ENCODE measurements at regions not wholly inside any gene's neighbourhood (a gene's known extent, or its start where the extent isn't known, plus 50 kb on each side); places are given as distances from the start of the nearest gene placed in this dataset.

DNA sequence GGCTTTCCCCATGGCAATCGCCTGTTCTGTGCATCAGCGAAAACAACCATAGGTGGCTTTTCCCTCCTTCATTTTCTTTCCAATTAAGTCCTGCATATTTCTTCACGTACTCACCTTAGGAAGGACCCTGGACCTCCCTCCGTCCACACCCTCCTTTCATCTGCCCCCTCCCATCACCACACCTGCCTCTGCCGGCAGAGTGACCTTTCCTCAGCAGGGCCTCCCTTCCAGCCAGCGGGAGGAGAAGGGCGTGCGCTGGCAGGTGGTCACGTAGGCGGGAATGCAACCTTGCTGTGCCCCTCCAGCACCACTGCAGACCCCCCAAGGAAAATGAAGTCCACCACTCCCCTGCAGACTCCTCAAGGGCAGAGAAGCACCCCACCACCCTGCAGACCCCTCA lies 61.1 kb downstream of the GSX1 start:
- no peaks in the 10 kb centered on the region for H3K27me3 ChIP-seq (ENCODE audit: insufficient read depth, low read depth)
- peak overlapping the region; percentile 17; the same call in 1 of the 2 replicates for H3K4me2 ChIP-seq
- H3K27ac ChIP-seq: no peak overlapping the region
- POLR2A ChIA-PET (ENCODE audit: unreplicated experiment): no interaction called here
- H3K9me2 ChIP-seq (ENCODE audit: insufficient read depth): no peaks in the 10 kb centered on the region
- H3K36me3 ChIP-seq (ENCODE audit: low read depth): no peaks in the 10 kb centered on the region
- TF ChIP-seq EZH2 (IDR thresholded peaks at IDR 0.05; ENCODE audit: low read depth): no peak
- TF ChIP-seq, protein P1, sequence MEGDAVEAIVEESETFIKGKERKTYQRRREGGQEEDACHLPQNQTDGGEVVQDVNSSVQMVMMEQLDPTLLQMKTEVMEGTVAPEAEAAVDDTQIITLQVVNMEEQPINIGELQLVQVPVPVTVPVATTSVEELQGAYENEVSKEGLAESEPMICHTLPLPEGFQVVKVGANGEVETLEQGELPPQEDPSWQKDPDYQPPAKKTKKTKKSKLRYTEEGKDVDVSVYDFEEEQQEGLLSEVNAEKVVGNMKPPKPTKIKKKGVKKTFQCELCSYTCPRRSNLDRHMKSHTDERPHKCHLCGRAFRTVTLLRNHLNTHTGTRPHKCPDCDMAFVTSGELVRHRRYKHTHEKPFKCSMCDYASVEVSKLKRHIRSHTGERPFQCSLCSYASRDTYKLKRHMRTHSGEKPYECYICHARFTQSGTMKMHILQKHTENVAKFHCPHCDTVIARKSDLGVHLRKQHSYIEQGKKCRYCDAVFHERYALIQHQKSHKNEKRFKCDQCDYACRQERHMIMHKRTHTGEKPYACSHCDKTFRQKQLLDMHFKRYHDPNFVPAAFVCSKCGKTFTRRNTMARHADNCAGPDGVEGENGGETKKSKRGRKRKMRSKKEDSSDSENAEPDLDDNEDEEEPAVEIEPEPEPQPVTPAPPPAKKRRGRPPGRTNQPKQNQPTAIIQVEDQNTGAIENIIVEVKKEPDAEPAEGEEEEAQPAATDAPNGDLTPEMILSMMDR (conservative IDR thresholded peaks at IDR 0.05): no peak
- no peaks in the 10 kb centered on the region for H3K9me3 ChIP-seq (ENCODE audit: insufficient read depth, low read depth)
- H2AFZ ChIP-seq: no peak overlapping the region
- intact Hi-C loops (cut with micrococcal nuclease; ENCODE audit: unreplicated experiment): no loop called here
- no peak for DNase-seq
- peaks cover 11% of the 10 kb centered on the region for H3F3A ChIP-seq (ENCODE audit: insufficient read depth, low read depth)
- no peak overlapping the region for H3K4me3 ChIP-seq
- CTCF ChIA-PET: no interaction called here
- H4K20me1 ChIP-seq (ENCODE audit: insufficient read depth): no peaks in the 10 kb centered on the region
- peaks cover 49% of the 10 kb centered on the region for H3K4me1 ChIP-seq (replicated peaks; ENCODE audit: insufficient read depth)
- no peaks in the 10 kb centered on the region for H3K79me2 ChIP-seq (ENCODE audit: low read depth)
- no TSS peak for BruUV-seq (replicated peaks)

GRCh38 chr13:27853861-27854260 lies 61.6 kb downstream of the GSX1 start:
- TF ChIP-seq, protein P1 (conservative IDR thresholded peaks at IDR 0.05): no peak
- TF ChIP-seq EZH2 (IDR thresholded peaks at IDR 0.05; ENCODE audit: low read depth): no peak
- H3K36me3 ChIP-seq (ENCODE audit: low read depth): no peaks in the 10 kb centered on the region
- no peaks in the 10 kb centered on the region for H3K9me2 ChIP-seq (ENCODE audit: insufficient read depth)
- peaks cover 11% of the 10 kb centered on the region for H3F3A ChIP-seq (ENCODE audit: insufficient read depth, low read depth)
- BruUV-seq (replicated peaks): no TSS peak
- H3K4me3 ChIP-seq: no peak overlapping the region
- ChIA-PET POLR2A (ENCODE audit: unreplicated experiment) (no interaction called here), CTCF (no interaction called here)
- no peak overlapping the region for H3K4me2 ChIP-seq
- H2AFZ ChIP-seq: no peak overlapping the region
- H3K79me2 ChIP-seq (ENCODE audit: low read depth): no peaks in the 10 kb centered on the region
- intact Hi-C loops (cut with micrococcal nuclease; ENCODE audit: unreplicated experiment): no loop called here
- no peaks in the 10 kb centered on the region for H3K9me3 ChIP-seq (ENCODE audit: insufficient read depth, low read depth)
- peaks cover 49% of the 10 kb centered on the region for H3K4me1 ChIP-seq (replicated peaks; ENCODE audit: insufficient read depth)
- no peaks in the 10 kb centered on the region for H3K27me3 ChIP-seq (ENCODE audit: insufficient read depth, low read depth)
- DNase-seq: no peak
- no peaks in the 10 kb centered on the region for H4K20me1 ChIP-seq (ENCODE audit: insufficient read depth)
- no peak overlapping the region for H3K27ac ChIP-seq

GRCh38 chr13:27854606-27855005 lies 62.3 kb downstream of the GSX1 start:
- intact Hi-C loops (cut with micrococcal nuclease; ENCODE audit: unreplicated experiment): no loop called here
- no peak overlapping the region for H3K4me3 ChIP-seq
- H3K9me3 ChIP-seq (ENCODE audit: insufficient read depth, low read depth): no peaks in the 10 kb centered on the region
- ChIA-PET CTCF (no interaction called here), POLR2A (ENCODE audit: unreplicated experiment) (no interaction called here)
- no peak overlapping the region for H2AFZ ChIP-seq
- H3K27ac ChIP-seq: no peak overlapping the region
- H3K4me1 ChIP-seq (replicated peaks; ENCODE audit: insufficient read depth): peaks cover 49% of the 10 kb centered on the region
- BruUV-seq (replicated peaks): no TSS peak
- H3K4me2 ChIP-seq: no peak overlapping the region
- DNase-seq: no peak
- no peaks in the 10 kb centered on the region for H3K36me3 ChIP-seq (ENCODE audit: low read depth)
- no peaks in the 10 kb centered on the region for H3K79me2 ChIP-seq (ENCODE audit: low read depth)
- no peak for TF ChIP-seq EZH2 (IDR thresholded peaks at IDR 0.05; ENCODE audit: low read depth)
- H3K27me3 ChIP-seq (ENCODE audit: insufficient read depth, low read depth): no peaks in the 10 kb centered on the region
- H3K9me2 ChIP-seq (ENCODE audit: insufficient read depth): no peaks in the 10 kb centered on the region
- H3F3A ChIP-seq (ENCODE audit: insufficient read depth, low read depth): peaks cover 11% of the 10 kb centered on the region
- H4K20me1 ChIP-seq (ENCODE audit: insufficient read depth): no peaks in the 10 kb centered on the region

- POLR2A ChIA-PET (ENCODE audit: unreplicated experiment): no interaction called here
- CTCF ChIA-PET: no interaction called here
- H3K4me2 ChIP-seq: no peak overlapping the region
- H3K27ac ChIP-seq: no peak overlapping the region
- DNase-seq: no peak
- no peak overlapping the region for H2AFZ ChIP-seq
- H3K79me2 ChIP-seq (ENCODE audit: low read depth): no peaks in the 10 kb centered on the region
- no peak for TF ChIP-seq EZH2 (IDR thresholded peaks at IDR 0.05; ENCODE audit: low read depth)
- TF ChIP-seq, protein P1 (conservative IDR thresholded peaks at IDR 0.05): no peak
- H3K9me3 ChIP-seq (ENCODE audit: insufficient read depth, low read depth): no peaks in the 10 kb centered on the region
- peaks cover 44% of the 10 kb centered on the region for H3K4me1 ChIP-seq (replicated peaks; ENCODE audit: insufficient read depth)
- H3K27me3 ChIP-seq (ENCODE audit: insufficient read depth, low read depth): no peaks in the 10 kb centered on the region
- peaks cover 11% of the 10 kb centered on the region for H3F3A ChIP-seq (ENCODE audit: insufficient read depth, low read depth)
- no peak overlapping the region for H3K4me3 ChIP-seq
- intact Hi-C loops (cut with micrococcal nuclease; ENCODE audit: unreplicated experiment): no loop called here
- H4K20me1 ChIP-seq (ENCODE audit: insufficient read depth): no peaks in the 10 kb centered on the region
- no peaks in the 10 kb centered on the region for H3K9me2 ChIP-seq (ENCODE audit: insufficient read depth)
- no TSS peak for BruUV-seq (replicated peaks)
- no peaks in the 10 kb centered on the region for H3K36me3 ChIP-seq (ENCODE audit: low read depth)
These were observed 63.1 kb downstream of the GSX1 start for GRCh38 chr13:27855381-27855780.

Data from PC-9 (cell line).